SK-N-SH (cell line): ENCODE measurements at regions not wholly inside any gene's neighbourhood (a gene's known extent, or its start where the extent isn't known, plus 50 kb on each side); places are given as distances from the start of the nearest gene placed in this dataset.

Experiments
- CTCF ChIA-PET: fragments of 300-600, 350-600 bp; formaldehyde crosslinking; extraction: SDS; loops from one replicate; lab custom pipeline; 2021; lab: Yijun Ruan, JAX
- POLR2A ChIA-PET: fragments of 350-600 bp; sonication (Branson Sonifier 250); formaldehyde crosslinking; extraction: SDS; loops from one replicate; lab custom pipeline; 2020; ENCODE audit warnings: antibody characterized with exemption, inconsistent platforms; lab: Yijun Ruan, JAX
- DNase-seq: peaks from one replicate; pipeline ENCODE4 v3.0.0; 2012
- H2AFZ ChIP-seq: fragments of 200-600 bp; sonication (generic); 2 replicates; pipeline ENCODE4 v1.8.1; 2016; ENCODE audit warnings: antibody characterized with exemption, mild to moderate bottlenecking, low read depth
- H3F3A ChIP-seq: fragments of 200-600 bp; sonication (generic); replicated peaks from 2 replicates; pipeline ENCODE3; 2016; ENCODE audit warnings: antibody characterized with exemption, mild to moderate bottlenecking; ENCODE audit not compliant: insufficient read depth
- H3K27ac ChIP-seq, 2 experiments: fragments of 200-500 bp in 1 of 2; fragments of 200-600 bp in 1 of 2; sonication (Bioruptor generic) in 1 of 2; sonication (generic), shearing (Covaris generic) in 1 of 2; 2 replicates each; pipeline versions ENCODE4 v1.5.1 to v1.6.1; 2014 to 2016; ENCODE audit warnings: low read depth in 2 of 2, inconsistent platforms in 1 of 2, low read length in 1 of 2, mild to moderate bottlenecking in 1 of 2, mixed read lengths in 1 of 2
- H3K27me3 ChIP-seq: fragments of 200-600 bp; sonication (generic), shearing (Covaris generic); 2 replicates; pipeline ENCODE4 v1.6.1; 2016; ENCODE audit warnings: mixed run types; ENCODE audit not compliant: insufficient read depth
- H3K36me3 ChIP-seq, 2 experiments: fragments of 200-500 bp in 1 of 2; fragments of 200-600 bp in 1 of 2; sonication (Bioruptor generic) in 1 of 2; sonication (generic) in 1 of 2; replicated peaks in 1 of 2; 2 replicates each; pipeline versions ENCODE3 to v1.5.1; 2014 to 2016; ENCODE audit warnings: low read length in 1 of 2, mild to moderate bottlenecking in 1 of 2; ENCODE audit not compliant: insufficient read depth in 2 of 2, control insufficient read depth in 1 of 2
- H3K4me1 ChIP-seq, 2 experiments: fragments of 200-500 bp in 1 of 2; fragments of 200-600 bp in 1 of 2; sonication (Bioruptor generic) in 1 of 2; sonication (generic), shearing (Covaris generic) in 1 of 2; 2 replicates each; pipeline versions ENCODE4 v1.5.1 to v1.6.1; 2014 to 2016; ENCODE audit warnings: low read depth in 1 of 2, low read length in 1 of 2, mixed run types in 1 of 2; ENCODE audit not compliant: insufficient read depth in 2 of 2, control insufficient read depth in 1 of 2
- H3K4me2 ChIP-seq: fragments of 200-600 bp; sonication (generic), shearing (Covaris generic); 2 replicates; pipeline ENCODE4 v1.6.1; 2017; ENCODE audit warnings: mixed run types
- H3K4me3 ChIP-seq, 2 experiments: fragments of 200-500 bp in 1 of 2; fragments of 200-600 bp in 1 of 2; sonication (Bioruptor generic) in 1 of 2; sonication (generic), shearing (Covaris generic) in 1 of 2; 2 replicates each; pipeline versions ENCODE4 v1.5.1 to v1.8.1; 2014 to 2016; ENCODE audit warnings: low read depth in 2 of 2, inconsistent platforms in 1 of 2, low read length in 1 of 2, mild to moderate bottlenecking in 1 of 2, mixed read lengths in 1 of 2, moderate library complexity in 1 of 2
- H3K79me2 ChIP-seq: fragments of 200-600 bp; sonication (generic); 2 replicates; pipeline ENCODE4 v1.8.1; 2017; ENCODE audit warnings: mild to moderate bottlenecking; ENCODE audit not compliant: insufficient read depth
- H3K9ac ChIP-seq: fragments of 200-600 bp; sonication (generic); 2 replicates; pipeline ENCODE4 v1.6.1; 2017; ENCODE audit warnings: mixed run types
- H3K9me2 ChIP-seq: fragments of 200-600 bp; sonication (generic); 2 replicates; pipeline ENCODE4 v1.6.1; 2017; ENCODE audit warnings: mixed run types
- H3K9me3 ChIP-seq: fragments of 200-600 bp; sonication (generic); 2 replicates; pipeline ENCODE4 v1.6.1; 2017; ENCODE audit warnings: mixed run types, mild to moderate bottlenecking, moderate library complexity
- H4K20me1 ChIP-seq: fragments of 200-600 bp; sonication (generic); 2 replicates; pipeline ENCODE4 v1.6.1; 2017; ENCODE audit warnings: mild to moderate bottlenecking, mixed run types; ENCODE audit not compliant: insufficient read depth
- CHD2 ChIP-seq: fragments of 150-350 bp; IDR thresholded peaks from 2 replicates; pipeline ENCODE4 v1.6.1; 2018; ENCODE audit warnings: low read length; ENCODE audit not compliant: partially characterized antibody
- CTCF ChIP-seq: fragments of 200-600 bp; sonication (generic); IDR thresholded peaks from 2 replicates; pipeline ENCODE4 v1.6.1; 2017; ENCODE audit warnings: antibody characterized with exemption, mild to moderate bottlenecking, moderate library complexity
- GABPA ChIP-seq: IDR thresholded peaks from 2 replicates; pipeline ENCODE4 v1.4.0; 2012; ENCODE audit warnings: low read depth, mild to moderate bottlenecking
- RCOR1 ChIP-seq: fragments of 150-350 bp; IDR thresholded peaks from 2 replicates; pipeline ENCODE4 v1.6.1; 2017; ENCODE audit warnings: antibody characterized with exemption, low read length
- REST ChIP-seq: IDR thresholded peaks from 2 replicates; pipeline ENCODE4 v1.6.1; 2012; ENCODE audit warnings: mild to moderate bottlenecking, low read depth, low read length, moderate library complexity
- SIN3A ChIP-seq: IDR thresholded peaks from 2 replicates; pipeline ENCODE4 v1.6.1; 2012; ENCODE audit warnings: low read depth, mild to moderate bottlenecking, low read length, moderate library complexity, borderline replicate concordance
- TAF1 ChIP-seq: IDR thresholded peaks from 2 replicates; pipeline ENCODE4 v1.6.1; 2012; ENCODE audit warnings: low read depth, mild to moderate bottlenecking, low read length, moderate library complexity, borderline replicate concordance
- WGBS: methylation state at CpG from one replicate; pipeline ENCODE4 v1.1.6; 2017; ENCODE audit warnings: low lambda C conversion rate; 5-methylcytosine and 5-hydroxymethylcytosine counted together

- no peak for TF ChIP-seq CHD2
Observed at GRCh38 chr17:21542070-21542469, 150.3 kb upstream of the KCNJ18 start (continued).

GRCh38 chr17:21542991-21543390, 149.3 kb upstream of the KCNJ18 start:
- H2AFZ ChIP-seq, result no peak overlapping the region
- H3K4me1 ChIP-seq, result no peaks in the 10 kb centered on the region; a peak in 1 of 4 replicates
- H3F3A ChIP-seq, result no peaks in the 10 kb centered on the region
- H3K27me3 ChIP-seq, result no peaks in the 10 kb centered on the region
- WGBS, result 95% methylated on average over 4 of the region's 4 CpGs
- no peak overlapping the region for H3K27ac ChIP-seq
- peaks cover 9 to 13% of the 10 kb centered on the region in 2 experiments for H3K36me3 ChIP-seq
- no peak for DNase-seq
- ChIA-PET POLR2A (no interaction called here), CTCF (interaction anchor here (1.5 to 2.3 kb wide), 3 partner anchors 18 to 30 kb away, joined by 3 to 8 read pairs (median 6); no protein-coding TSS in a partner anchor)
- H3K4me3 ChIP-seq, result no peak overlapping the region
- peaks cover 5% of the 10 kb centered on the region for H3K9me3 ChIP-seq
- H3K9me2 ChIP-seq, result no peaks in the 10 kb centered on the region
- no peak for TF ChIP-seq RCOR1
- no peak for TF ChIP-seq SIN3A
- no peak for TF ChIP-seq REST
- no peak for TF ChIP-seq CTCF
- H4K20me1 ChIP-seq, result no peaks in the 10 kb centered on the region; the same call in 1 of the 2 replicates
- H3K9ac ChIP-seq, result no peak overlapping the region
- peaks cover 6% of the 10 kb centered on the region; the same call in 1 of the 2 replicates for H3K79me2 ChIP-seq
- no peak overlapping the region for H3K4me2 ChIP-seq

- H4K20me1 ChIP-seq, result peaks cover 5% of the 10 kb centered on the region
- H3K9me3 ChIP-seq, result no peaks in the 10 kb centered on the region
- H3K9ac ChIP-seq, result no peak overlapping the region
- DNase-seq, result no peak
- POLR2A ChIA-PET, result no interaction called here
- no peak overlapping the region for H3K4me3 ChIP-seq
- no peaks in the 10 kb centered on the region; a peak in 1 of 4 replicates for H3K4me1 ChIP-seq
- TF ChIP-seq TAF1 (no peak), GABPA (no peak)
- H3K36me3 ChIP-seq, result peaks cover 4 to 9% of the 10 kb centered on the region in 2 experiments
- H3K27ac ChIP-seq, result no peak overlapping the region
- H2AFZ ChIP-seq, result no peak overlapping the region
- CTCF ChIA-PET, result no interaction called here
- H3F3A ChIP-seq, result no peaks in the 10 kb centered on the region
- no peaks in the 10 kb centered on the region for H3K27me3 ChIP-seq
- H3K9me2 ChIP-seq, result no peaks in the 10 kb centered on the region
- peaks cover 2% of the 10 kb centered on the region; the same call in 1 of the 2 replicates for H3K79me2 ChIP-seq
- 96% methylated on average over 3 of the region's 3 CpGs for WGBS
- no peak overlapping the region for H3K4me2 ChIP-seq
Observed at GRCh38 chr17:21545064-21545463, 147.3 kb upstream of the KCNJ18 start.
